Activated T-helper 9 cell treated with anti-CD3 and anti-CD28 coated beads, Interleukin-2, amount 50 U/mL, for 16 hours (primary cell): ENCODE measurements at regions not wholly inside any gene's neighbourhood (a gene's known extent, or its start where the extent isn't known, plus 50 kb on each side); places are given as distances from the start of the nearest gene placed in this dataset.

Experiments
- DNase-seq: peaks from one replicate; pipeline ENCODE4 v3.0.0-alpha.2; 2020; ENCODE audit warnings: low read depth

- DNase-seq = no peak
Observed at GRCh38 chr1:169053196-169053595, 53.3 kb upstream of the ATP1B1 start.
